OCI-LY1 (cell line): ENCODE measurements at regions not wholly inside any gene's neighbourhood (a gene's known extent, or its start where the extent isn't known, plus 50 kb on each side); places are given as distances from the start of the nearest gene placed in this dataset.

Source experiments
- EZH2 ChIP-seq: fragments of 200-600 bp; sonication (generic), shearing (Covaris generic); IDR thresholded peaks from 2 replicates; pipeline ENCODE4 v1.8.0; 2017; ENCODE audit warnings: borderline replicate concordance, mixed run types, mild to moderate bottlenecking, antibody characterized with exemption, low read length, moderate library complexity, mixed read lengths
- TF ChIP-seq, protein P1 (sequence below): fragments of 200-600 bp; sonication (generic), shearing (Covaris generic); IDR thresholded peaks from 2 replicates; pipeline ENCODE4 v1.5.1; 2017; ENCODE audit warnings: mild to moderate bottlenecking, antibody characterized with exemption, low read length, moderate library complexity, mixed read lengths

DNA sequence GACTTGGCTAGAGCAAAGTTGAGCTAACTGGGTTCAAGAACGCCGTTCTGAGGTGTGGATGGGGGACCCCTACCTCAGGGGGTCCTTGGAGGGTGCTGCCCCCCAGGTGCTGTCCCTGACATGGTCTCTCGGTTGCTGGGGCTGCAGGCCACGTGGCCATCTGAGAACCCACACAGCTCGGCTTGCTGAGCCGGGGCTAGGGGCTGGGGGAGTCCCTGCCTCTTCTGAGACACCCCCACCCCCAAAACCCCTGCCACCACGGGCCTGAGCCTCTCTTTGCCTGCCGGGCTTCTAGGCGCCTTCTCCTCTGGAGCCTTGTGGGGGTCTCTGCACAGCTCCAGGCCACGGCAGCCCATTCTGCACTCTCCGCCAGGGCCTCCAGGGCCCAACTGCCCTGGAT, 52.0 kb upstream of the LAMA1 start:
- TF ChIP-seq, protein P1, sequence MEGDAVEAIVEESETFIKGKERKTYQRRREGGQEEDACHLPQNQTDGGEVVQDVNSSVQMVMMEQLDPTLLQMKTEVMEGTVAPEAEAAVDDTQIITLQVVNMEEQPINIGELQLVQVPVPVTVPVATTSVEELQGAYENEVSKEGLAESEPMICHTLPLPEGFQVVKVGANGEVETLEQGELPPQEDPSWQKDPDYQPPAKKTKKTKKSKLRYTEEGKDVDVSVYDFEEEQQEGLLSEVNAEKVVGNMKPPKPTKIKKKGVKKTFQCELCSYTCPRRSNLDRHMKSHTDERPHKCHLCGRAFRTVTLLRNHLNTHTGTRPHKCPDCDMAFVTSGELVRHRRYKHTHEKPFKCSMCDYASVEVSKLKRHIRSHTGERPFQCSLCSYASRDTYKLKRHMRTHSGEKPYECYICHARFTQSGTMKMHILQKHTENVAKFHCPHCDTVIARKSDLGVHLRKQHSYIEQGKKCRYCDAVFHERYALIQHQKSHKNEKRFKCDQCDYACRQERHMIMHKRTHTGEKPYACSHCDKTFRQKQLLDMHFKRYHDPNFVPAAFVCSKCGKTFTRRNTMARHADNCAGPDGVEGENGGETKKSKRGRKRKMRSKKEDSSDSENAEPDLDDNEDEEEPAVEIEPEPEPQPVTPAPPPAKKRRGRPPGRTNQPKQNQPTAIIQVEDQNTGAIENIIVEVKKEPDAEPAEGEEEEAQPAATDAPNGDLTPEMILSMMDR, result no peak
- TF ChIP-seq EZH2, result no peak
